AG08396 (cell line): ENCODE measurements at regions not wholly inside any gene's neighbourhood (a gene's known extent, or its start where the extent isn't known, plus 50 kb on each side); places are given as distances from the start of the nearest gene placed in this dataset.

ENCODE experiments used
- DNase-seq: peaks from one replicate; pipeline ENCODE4 v3.0.0; 2012; ENCODE audit warnings: low spot score, mixed read lengths

GRCh38 chr1:34270181-34270580 lies 93.5 kb downstream of the C1orf94 start:
- no peak for DNase-seq

- DNase-seq, result no peak
Observed at GRCh38 chr1:34272152-34272551, 95.4 kb downstream of the C1orf94 start.

GRCh38 chr1:34275150-34275549 lies 98.4 kb downstream of the C1orf94 start:
- DNase-seq, result no peak

- no peak for DNase-seq
Observed at GRCh38 chr1:34276606-34277005, 99.9 kb downstream of the C1orf94 start.

- DNase-seq, result no peak
Observed at GRCh38 chr1:34277150-34277549, 100.4 kb downstream of the C1orf94 start.

GRCh38 chr1:34278211-34278610 lies 101.5 kb downstream of the C1orf94 start:
- DNase-seq, result no peak

- no peak for DNase-seq
Observed at GRCh38 chr1:34279971-34280370, 103.3 kb downstream of the C1orf94 start.

- DNase-seq, result no peak
Observed at GRCh38 chr1:34280509-34280908, 103.8 kb downstream of the C1orf94 start.

GRCh38 chr1:34283142-34283541 lies 106.4 kb downstream of the C1orf94 start:
- DNase-seq, result no peak

GRCh38 chr1:34286511-34286910 lies 109.8 kb downstream of the C1orf94 start:
- no peak for DNase-seq

- DNase-seq, result no peak
Observed at GRCh38 chr1:34290831-34291230, 114.1 kb downstream of the C1orf94 start.

GRCh38 chr1:34292472-34292871 lies 115.8 kb downstream of the C1orf94 start:
- DNase-seq, result peak; percentile 22

- no peak for DNase-seq
Observed at GRCh38 chr1:34296059-34296458, 119.4 kb downstream of the C1orf94 start.

- DNase-seq, result no peak
Observed at GRCh38 chr1:34302798-34303197, 126.1 kb downstream of the C1orf94 start.

GRCh38 chr1:34303218-34303617 lies 126.5 kb downstream of the C1orf94 start:
- no peak for DNase-seq

- DNase-seq, result no peak
Observed at GRCh38 chr1:34306568-34306967, 129.9 kb downstream of the C1orf94 start.

GRCh38 chr1:34312359-34312758 lies 135.7 kb downstream of the C1orf94 start:
- DNase-seq, result no peak

GRCh38 chr1:34315974-34316373 lies 139.3 kb downstream of the C1orf94 start:
- DNase-seq, result no peak

- DNase-seq, result no peak
Observed at GRCh38 chr1:34316773-34317172, 140.1 kb downstream of the C1orf94 start.

- no peak for DNase-seq
Observed at GRCh38 chr1:34319218-34319617, 142.5 kb downstream of the C1orf94 start.

GRCh38 chr1:34320053-34320669 lies 143.5 kb downstream of the C1orf94 start:
- peak; percentile 43 for DNase-seq

- no peak for DNase-seq
Observed at GRCh38 chr1:34322969-34323368, 146.3 kb downstream of the C1orf94 start.

GRCh38 chr1:34324879-34325440 lies 148.3 kb downstream of the C1orf94 start:
- DNase-seq, result no peak

- DNase-seq, result no peak
Observed at GRCh38 chr1:34328281-34328799, 151.6 kb downstream of the C1orf94 start.
